ENCODE measurements at regions not wholly inside any gene's neighbourhood (a gene's known extent, or its start where the extent isn't known, plus 50 kb on each side); places are given as distances from the start of the nearest gene placed in this dataset.

DNA sequence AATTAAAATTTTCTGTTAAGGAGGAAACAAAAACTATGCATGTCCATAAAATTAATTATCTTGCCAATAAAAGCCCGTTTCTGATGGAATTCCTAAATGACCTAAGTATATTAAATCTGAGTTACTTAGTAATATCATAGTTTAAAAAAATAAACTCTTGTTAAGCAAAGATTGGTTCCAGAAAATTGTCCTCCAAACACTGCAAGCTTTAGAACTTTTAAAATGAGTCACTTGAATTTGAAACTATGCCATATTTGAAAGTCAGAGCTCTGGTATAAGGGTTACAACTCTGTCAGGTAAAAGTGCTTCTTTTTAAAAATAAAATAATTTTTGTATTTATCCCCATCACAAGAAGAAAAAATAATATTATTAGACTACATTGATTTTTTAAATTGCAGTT, 409.5 kb downstream of the PLPP3 start:
- no peak for DNase-seq (ENCODE audit: low read depth in 3 of 3, low spot score in 2 of 3)

DNA sequence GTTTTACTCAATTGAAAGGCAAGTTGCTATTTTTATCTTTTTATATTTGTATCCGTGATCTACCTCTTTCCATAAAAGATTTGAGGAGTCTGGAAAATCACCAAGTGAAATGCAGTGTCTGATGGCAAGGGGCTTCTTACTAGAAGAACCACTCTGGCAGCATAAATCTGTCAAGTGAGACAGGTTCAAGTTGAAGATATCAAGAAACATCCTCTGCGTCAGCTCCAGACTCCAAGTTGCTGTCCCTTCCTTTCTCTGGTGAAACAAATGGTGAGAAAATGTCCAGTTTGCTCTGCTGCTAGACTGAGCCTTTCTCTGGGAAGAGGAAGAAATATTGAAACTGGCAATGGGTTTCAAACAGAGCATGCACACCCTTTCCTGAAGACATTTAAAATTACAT, 411.2 kb downstream of the PLPP3 start:
- no peak for DNase-seq (ENCODE audit: low read depth in 3 of 3, low spot score in 2 of 3)

DNA sequence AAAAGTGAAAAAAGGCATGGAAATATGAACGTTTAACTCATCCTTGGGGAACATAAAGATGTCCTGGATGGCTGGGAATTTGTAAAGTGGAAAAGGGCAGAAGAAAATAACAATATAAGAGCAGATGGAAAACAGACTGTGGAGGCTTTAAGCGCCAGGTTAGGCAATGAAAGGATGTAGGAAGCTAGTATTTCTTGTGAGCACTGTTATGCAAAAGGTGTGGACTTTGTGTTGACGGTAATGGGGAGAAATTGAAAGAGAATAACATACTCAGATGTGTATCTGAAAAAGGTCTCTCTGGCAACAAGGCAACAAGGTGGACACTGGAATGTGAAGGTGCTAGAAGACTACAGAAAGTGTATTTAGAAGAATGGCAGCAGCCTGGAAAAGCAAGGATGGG, 411.8 kb downstream of the PLPP3 start:
- no peak for DNase-seq (ENCODE audit: low read depth in 3 of 3, low spot score in 2 of 3)

DNA sequence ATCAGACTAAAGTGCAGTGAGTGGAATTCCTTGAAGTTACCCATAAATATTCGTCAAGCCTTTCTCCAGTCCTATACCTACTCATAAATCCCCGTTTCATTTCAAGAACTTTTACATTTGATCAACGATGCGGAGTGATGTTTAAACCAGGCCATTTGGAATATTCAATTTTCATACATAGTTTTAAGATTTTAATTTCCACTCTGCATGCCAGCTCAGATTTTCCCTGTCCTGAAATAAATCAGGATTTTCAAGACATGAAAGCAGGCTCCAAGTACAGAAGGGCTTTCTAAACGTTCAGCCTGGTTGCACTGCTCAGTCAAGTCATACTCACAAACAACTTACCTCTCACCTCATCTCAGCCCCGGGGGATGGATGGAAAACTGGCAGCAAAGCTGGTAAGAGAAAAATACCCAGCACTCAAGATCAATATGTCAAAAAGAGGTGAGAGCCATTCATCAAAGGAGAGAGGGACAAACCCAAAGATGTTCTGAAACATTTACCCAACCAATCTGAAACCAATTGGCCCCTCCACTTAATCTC, 418.5 kb downstream of the PLPP3 start:
- no peak for DNase-seq (ENCODE audit: low read depth in 3 of 3, low spot score in 2 of 3)

DNA sequence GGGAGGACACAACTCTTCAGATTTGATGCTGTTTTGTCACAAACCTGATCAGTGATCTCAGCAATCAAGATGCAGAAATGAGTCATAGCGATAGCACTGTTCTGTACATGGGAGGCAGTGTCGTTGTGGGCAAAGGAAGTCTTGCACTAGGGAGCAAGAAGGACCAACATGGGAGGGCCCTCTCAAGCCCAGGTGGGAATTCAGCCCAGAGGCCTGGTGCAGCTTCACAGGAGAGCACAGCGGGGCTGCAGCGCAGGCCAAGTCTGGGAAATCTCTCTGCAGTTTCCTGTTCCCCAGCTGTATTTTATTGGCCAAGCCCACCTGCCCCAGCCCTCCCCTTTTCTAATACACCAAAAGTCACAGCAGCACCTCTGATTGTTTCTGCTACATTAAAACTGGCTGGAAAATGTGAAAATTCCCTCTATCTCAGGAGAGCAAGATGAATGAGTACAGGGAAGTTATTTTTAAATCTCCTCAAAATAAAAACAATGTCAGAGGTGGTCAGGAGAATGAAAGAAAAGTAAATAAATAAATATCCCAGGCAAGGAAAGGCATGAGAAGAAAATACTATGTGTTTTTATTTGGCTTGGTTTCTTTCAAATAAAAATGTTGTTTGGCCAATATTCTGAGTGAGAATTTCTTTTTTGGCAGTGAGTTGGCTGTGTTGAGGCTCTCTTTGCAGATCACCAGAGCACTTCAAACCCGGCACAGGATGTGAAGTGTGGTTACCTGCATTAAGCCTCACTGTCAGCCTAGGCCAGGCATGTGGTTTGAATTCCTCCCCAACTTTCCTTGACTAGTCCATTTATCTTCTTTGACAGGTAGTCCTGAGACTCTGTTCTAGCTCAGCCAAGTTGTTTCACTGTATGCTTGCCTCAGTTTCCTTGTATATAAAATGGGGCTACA, 422.1 kb downstream of the PLPP3 start:
- DNase-seq (ENCODE audit: low read depth in 3 of 3, low spot score in 2 of 3) = no peak

DNA sequence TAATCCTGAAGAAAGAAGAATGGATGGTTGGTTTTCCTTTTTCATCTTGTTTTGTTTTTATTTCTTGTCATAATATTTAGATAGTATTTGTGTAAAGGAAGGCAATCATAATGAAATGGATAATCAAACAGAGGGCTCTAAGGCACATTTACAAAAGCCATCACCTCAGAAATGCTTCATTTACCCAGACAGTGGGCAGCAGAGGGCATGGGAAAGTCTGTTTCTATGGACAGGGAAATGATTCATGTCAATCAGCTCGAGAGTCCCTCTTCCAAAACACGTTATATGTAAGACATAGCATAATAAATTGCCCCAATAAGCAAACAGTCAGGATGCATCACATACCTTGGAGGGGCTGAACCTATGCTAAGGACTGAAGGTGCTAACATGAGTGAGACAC, 426.1 kb downstream of the PLPP3 start:
- no peak for DNase-seq (ENCODE audit: low read depth in 3 of 3, low spot score in 2 of 3)

DNA sequence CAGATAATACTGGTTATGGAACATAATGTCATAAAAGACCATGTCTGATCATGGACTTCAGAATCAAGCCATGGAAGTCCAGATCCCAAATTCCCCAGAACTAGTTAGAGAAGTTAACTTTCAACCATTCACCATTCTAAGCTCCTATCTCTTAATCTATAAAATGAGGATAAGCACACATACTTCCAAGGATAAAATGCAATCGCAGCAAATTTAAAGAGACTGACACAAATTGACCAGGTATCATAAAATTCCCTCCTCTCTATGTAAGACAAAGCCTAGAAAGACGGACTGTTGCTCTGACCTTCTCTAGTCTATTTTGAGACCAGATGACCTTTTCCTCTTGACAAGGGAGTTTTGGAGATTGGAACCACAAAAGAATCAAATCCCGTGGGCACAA, 426.7 kb downstream of the PLPP3 start:
- no peak for DNase-seq (ENCODE audit: low read depth in 3 of 3, low spot score in 2 of 3)

DNA sequence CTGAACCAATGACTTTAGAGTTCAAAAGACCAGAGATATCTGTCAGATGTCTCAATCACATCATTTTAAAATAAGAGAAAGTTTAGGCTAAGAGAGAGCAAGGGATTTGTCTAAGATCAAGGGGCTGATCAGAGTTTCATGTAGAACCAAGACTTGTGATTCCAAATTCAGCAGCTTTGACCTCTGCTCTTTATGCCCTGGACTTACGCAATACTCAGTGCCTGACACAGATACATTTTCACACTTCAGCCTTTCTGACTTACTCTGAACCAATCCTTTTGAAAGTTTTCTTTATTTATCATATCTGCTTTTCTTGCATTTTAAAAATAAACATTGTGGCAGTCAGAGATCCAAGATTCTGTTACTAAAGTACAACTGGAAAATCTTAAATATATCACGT, 428.0 kb downstream of the PLPP3 start:
- no peak for DNase-seq (ENCODE audit: low read depth in 3 of 3, low spot score in 2 of 3)

DNA sequence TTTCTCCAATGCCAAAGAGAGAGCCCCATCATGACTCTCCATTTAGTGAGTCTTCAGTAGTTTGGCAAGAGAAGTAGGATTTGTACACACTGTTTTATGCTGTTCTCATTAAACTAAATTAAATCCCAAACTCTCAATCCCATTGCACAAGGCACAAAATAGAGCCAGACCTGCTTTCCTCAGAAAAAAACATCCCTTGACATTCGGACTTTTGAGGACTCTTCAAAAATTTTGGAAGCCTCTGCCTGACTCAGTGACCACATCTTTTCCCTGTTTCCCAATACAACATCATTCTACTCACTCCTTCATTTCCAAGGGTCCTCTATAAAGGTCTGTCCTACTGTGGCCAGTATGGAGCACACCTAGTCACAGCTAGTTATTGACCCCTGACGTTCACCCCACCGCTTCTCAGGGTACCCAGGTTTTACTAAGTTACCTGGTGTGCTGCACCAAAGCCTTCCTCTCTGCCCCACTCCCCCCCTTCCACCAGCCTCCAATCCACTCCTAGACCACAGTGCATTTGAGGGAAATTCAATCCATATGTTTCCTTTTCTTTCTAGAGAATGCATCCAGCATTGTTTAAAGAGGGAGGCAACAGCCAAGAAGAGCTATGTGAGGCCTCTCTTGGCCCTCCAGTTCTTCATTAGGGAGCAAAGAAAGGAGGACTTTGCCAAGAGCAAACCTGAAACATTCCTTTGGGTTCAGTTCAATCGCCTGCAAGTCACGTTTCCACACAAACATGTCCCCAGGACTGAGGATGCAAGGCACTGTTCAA, 428.7 kb downstream of the PLPP3 start:
- no peak for DNase-seq (ENCODE audit: low read depth in 3 of 3, low spot score in 2 of 3)

DNA sequence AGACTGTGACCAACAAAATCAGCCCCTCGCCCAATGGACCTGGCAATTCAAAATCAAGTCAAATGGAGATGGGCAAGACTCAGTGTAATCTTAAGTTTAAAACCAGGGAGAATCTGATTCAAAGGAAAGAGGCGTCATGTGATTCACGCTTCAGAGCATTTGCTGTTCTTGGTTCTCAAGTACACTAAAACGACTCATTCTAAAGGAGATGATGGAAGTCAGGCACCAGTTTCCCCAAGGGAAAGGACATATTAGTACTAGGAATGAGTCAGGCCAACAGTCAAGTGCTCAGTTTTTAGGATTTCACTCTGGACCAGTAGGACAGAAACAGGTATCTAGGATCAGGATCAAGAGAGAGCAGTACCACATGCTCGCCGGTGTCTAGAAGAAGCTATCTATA, 429.6 kb downstream of the PLPP3 start:
- DNase-seq (ENCODE audit: low read depth in 3 of 3, low spot score in 2 of 3) = no peak

DNA sequence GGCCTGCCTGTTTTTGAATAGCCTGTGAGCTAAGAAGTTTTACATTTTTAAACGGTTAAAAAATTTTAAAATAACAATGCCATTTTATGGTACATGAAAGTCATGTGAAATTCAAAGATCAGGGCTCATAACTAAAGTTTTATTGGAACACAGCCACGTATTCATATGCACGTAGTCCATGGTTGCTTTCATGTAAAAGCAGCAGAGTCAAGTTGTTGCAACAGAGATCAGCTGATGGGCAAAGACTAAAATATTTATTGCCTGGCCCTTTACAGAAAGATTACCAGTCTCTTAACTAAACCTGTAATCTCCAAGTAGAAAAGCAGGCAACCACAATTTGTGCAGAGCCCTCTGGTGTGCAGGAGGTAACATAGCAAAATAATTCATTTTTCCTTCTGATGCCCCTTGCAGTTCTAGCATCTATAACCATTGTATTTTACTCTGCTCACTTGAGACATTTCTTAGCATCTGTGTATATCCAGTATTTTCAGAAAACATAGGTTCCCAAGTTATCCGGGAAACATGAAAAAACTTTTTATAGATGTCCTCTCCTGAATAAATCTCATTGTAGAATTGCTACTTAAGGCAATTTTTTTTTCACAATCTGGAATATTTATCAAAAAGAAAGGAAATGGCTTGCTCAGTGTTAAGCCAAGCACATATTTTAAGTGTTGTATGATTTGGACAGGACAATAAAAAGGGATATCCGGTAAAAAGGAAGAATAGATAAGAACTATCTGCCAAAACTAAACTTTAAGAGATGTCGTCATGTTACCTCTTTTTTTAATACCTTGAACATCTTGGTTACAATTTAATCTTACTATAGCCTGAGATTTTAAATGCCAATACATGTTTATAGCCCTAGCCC, 430.8 kb downstream of the PLPP3 start:
- DNase-seq (ENCODE audit: low read depth in 3 of 3, low spot score in 2 of 3) = no peak

DNA sequence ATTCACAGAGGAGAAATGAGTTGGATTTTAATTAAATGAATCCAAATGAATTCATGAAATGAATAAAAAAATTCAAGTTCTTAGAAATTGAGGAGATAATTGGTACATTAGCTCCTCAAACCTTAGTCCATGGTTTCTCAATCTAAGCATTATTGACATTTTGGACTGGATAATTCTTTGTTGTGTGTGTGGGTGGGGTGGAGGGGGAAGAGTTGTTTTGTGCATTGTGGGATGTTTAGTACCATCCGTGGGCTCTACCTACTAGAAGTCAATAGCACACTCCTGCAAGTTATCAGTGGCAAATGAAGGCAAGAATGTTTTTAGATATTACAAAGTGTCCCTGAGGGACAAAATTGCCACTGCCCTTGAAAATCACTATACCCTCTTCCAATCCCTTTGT, 431.9 kb downstream of the PLPP3 start:
- DNase-seq (ENCODE audit: low read depth in 3 of 3, low spot score in 2 of 3) = no peak

DNA sequence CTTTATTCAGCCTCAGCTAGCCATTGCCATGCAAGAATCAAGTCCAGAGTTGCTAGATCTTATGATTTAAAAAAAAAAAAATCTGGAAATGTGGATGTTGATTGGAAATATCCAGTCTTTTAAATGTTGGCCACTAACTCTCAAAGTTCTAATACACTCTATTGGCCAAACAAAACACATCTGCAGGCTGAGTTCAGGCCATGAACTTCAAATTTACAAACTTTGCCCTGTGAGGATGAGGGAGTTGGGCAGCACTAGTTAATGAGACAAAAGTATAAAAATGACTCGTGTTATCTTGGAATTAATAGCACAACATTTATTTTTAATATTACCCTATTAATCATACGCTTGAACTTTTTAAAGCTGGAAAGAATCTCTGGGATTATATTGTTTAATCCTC, 432.3 kb downstream of the PLPP3 start:
- no peak for DNase-seq (ENCODE audit: low read depth in 3 of 3, low spot score in 2 of 3)

DNA sequence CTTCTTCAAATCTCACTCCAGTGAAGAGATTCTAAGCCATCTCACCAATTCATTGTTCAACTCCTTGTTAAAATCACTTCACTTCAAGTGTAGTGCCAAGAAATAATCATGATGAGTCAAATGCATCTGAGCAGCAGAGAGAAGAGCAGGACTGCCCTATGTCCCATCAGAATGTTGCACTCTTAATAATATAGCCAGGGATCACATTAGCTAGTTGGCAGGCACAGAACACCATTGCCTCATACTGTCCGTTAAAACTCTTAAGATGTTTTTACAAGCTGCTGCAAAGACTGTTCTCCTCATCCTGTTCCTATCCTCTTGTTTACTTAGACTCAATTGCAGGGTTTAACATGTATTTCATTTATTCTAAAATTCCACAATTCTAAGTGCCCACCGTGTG, 432.9 kb downstream of the PLPP3 start:
- DNase-seq (ENCODE audit: low read depth in 3 of 3, low spot score in 2 of 3) = no peak

DNA sequence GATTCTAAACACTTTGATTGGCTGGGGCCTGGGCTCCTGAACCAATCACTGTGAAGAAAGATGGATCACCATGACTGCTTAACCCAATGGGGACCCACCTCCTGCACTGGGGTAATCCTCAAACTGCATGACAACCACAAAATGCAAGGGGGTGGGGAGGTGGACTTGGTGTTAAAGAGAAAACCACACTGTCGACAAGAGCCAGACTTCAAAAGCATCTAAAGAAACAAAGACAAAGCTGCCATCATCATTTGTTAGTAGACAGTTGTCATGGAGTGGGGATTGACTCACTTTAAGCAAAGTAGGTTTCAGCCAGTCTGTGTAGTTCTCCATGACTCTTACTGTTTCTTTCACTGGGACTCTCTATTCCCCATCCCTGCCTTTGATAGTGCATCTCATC, 433.8 kb downstream of the PLPP3 start:
- no peak for DNase-seq (ENCODE audit: low read depth in 3 of 3, low spot score in 2 of 3)

DNA sequence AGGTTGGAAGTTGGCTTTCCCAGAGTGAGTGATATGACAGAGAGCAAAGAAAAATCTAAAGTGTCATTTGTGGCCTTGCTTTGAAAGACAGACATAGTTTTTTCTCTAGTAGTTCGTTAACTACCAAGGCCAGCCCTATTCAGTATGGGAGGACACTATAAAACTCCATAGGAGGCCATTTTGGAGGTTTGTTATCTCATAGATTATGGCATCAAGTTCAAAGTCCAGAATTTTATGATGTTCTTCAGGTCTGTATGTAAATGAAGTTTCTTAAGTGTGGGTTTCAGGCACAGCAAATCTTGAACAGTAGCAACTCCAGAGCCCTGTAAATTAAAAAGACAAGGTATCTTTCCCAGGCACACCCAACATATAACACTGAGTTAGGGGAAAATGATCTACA, 437.1 kb downstream of the PLPP3 start:
- no peak for DNase-seq (ENCODE audit: low read depth in 3 of 3, low spot score in 2 of 3)

DNA sequence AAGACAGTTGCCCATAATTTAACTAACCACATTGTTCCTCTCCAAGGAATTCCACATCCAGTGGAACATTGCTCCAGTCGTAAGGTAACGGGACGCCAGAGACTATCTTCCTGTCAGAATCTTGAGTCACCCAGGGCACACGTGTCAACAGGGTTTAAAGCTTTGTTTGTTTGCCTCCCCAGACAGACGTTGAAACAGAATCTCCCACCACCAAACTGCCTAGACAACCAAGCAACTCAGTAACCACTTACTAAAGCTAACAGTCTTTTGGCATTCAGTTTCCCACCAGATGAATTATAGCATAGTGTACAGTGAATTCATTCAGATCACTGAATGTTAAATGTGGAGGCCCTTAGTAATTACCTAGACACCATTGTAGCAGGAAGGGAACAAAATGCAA, 439.5 kb downstream of the PLPP3 start:
- DNase-seq (ENCODE audit: low read depth in 3 of 3, low spot score in 2 of 3) = no peak

DNA sequence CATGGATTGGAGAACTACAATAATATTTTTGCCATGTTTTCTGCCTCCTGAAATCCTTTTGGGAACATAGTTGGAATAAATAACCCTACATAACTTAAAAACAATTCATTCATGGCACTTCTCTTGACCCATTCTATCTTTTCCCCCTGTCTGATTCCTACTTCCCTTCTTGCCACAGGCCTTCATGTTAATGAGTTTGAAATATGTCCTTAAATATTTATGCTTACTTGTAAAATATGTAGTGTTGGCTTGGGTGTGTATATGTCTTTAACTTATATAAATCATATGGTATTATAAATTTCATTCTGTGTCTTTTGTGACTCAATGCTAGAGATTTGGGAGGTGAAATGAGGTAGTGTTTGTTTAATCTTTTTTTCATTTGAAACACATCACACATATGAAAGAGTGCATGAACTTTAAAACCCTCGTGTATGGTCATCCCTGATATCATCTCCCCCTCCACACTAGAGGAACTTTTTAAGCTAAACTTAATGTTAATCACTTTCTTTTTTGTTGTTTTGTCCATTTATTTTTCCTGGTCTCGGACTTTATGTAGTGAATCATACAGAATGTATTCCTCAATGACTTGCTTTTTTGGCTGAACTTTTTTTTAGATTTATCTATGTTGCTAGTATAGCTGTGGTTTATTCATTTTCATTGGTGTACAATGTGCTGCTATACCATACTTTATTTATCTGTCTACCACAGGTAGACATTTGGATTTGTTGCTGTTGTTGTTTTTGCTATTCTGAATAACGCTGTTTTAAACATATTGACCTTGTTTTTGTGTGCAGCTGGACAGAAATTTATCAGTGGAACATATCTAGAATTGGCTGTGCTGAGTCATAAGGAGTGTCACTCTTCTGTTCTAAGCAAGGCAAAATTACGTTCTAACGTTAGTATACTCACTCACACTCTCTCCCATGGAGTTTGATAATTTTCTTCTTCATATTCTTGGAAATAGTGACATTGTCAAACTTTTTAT, 441.6 kb downstream of the PLPP3 start:
- no peak for DNase-seq (ENCODE audit: low read depth in 3 of 3, low spot score in 2 of 3)

DNA sequence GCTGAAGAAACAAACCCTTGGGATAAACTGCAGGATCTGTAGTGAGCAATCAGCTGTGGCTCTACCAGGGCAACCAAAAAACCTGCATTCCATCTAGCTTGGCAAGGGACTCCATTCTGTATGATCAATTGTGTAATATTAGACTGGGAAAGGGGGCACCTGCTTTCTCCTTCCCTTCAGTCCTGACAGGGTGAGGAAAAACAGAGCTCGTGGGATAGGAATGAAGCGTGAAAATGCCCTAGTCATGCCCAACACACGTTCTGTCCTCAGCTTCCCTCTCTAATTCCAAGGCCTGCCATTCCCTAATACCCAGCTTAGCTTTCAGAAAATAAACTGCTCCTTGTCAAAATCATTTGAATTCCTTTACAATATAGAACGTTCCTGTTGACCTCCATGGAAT, 442.3 kb downstream of the PLPP3 start:
- no peak for DNase-seq (ENCODE audit: low read depth in 3 of 3, low spot score in 2 of 3)

DNA sequence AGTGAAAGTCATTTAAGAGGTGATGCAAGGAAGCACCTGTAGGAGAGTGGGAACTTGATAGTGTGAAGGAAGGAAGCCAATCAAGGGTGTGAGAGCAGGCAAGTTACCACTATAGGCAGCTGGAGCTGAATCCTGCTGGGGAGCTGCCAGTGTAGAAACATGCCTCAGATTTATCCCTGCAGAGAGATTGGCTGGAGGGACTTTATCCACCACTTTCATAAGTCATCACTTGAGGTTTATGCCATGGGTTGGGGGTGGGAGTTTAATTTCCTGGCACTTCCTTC, 443.6 kb downstream of the PLPP3 start:
- DNase-seq (ENCODE audit: low read depth in 3 of 3, low spot score in 2 of 3) = no peak

All from right renal cortex interstitium (tissue), 3 donors.